ENCODE measurements at regions not wholly inside any gene's neighbourhood (a gene's known extent, or its start where the extent isn't known, plus 50 kb on each side); places are given as distances from the start of the nearest gene placed in this dataset.

DNA sequence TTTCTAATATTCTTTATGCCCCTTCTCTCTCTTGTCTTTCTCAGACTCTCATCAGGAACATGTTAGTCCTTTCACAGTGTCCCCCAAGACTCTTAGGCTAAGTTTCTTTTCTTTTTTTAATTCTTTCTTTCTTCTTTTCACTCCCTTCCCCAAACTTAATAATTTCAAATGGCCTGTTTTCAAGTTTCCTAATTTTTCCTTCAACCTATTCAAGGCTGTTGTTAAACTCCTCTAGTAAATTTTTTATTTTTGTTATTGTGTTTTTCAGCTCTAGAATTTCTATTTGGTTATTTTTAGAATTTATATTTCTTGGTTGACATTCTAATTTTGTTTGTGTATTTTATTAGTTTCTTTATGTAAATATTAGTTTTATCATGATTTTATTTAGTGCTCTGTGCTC lies 236.6 kb upstream of the GYPC start:
- TF ChIP-seq, protein P1, sequence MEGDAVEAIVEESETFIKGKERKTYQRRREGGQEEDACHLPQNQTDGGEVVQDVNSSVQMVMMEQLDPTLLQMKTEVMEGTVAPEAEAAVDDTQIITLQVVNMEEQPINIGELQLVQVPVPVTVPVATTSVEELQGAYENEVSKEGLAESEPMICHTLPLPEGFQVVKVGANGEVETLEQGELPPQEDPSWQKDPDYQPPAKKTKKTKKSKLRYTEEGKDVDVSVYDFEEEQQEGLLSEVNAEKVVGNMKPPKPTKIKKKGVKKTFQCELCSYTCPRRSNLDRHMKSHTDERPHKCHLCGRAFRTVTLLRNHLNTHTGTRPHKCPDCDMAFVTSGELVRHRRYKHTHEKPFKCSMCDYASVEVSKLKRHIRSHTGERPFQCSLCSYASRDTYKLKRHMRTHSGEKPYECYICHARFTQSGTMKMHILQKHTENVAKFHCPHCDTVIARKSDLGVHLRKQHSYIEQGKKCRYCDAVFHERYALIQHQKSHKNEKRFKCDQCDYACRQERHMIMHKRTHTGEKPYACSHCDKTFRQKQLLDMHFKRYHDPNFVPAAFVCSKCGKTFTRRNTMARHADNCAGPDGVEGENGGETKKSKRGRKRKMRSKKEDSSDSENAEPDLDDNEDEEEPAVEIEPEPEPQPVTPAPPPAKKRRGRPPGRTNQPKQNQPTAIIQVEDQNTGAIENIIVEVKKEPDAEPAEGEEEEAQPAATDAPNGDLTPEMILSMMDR (conservative IDR thresholded peaks at IDR 0.05 in 1 of 2, IDR thresholded peaks at IDR 0.05 in 1 of 2; ENCODE audit: extremely low read depth in 1 of 2, insufficient read depth in 1 of 2, low read depth in 1 of 2, low read length in 2 of 2): no peak
- no peak for TF ChIP-seq EZH2 (IDR thresholded peaks at IDR 0.05; ENCODE audit: borderline replicate concordance, low read length)
